ENCODE measurements at regions not wholly inside any gene's neighbourhood (a gene's known extent, or its start where the extent isn't known, plus 50 kb on each side); places are given as distances from the start of the nearest gene placed in this dataset.

- CTCF ChIA-PET: no interaction called here
Observed at GRCh38 chr3:81951106-81951505, 189.7 kb upstream of the GBE1 start.

GRCh38 chr3:81947359-81947758 is 185.9 kb upstream of the GBE1 start:
- no peaks in the 10 kb centered on the region for H3K27me3 ChIP-seq (ENCODE audit: control insufficient read depth, insufficient read depth, low read length)
- ChIA-PET POLR2A (no interaction called here), CTCF (no interaction called here)
- TF ChIP-seq CTCF (IDR thresholded peaks at IDR 0.05; ENCODE audit: insufficient read depth, low read depth, low read length): no peak
- no peak overlapping the region for H3K4me3 ChIP-seq (ENCODE audit: low read depth, low read length)
- H3K36me3 ChIP-seq (ENCODE audit: control insufficient read depth, insufficient read depth, low read length): no peaks in the 10 kb centered on the region
- DNase-seq (ENCODE audit: low read depth): no peak

More at GRCh38 chr3:81951106-81951505, 189.7 kb upstream of the GBE1 start:
- Histone ChIP-seq H3K36me3 (ENCODE audit: control insufficient read depth, insufficient read depth, low read length) (no peaks in the 10 kb centered on the region), H3K27me3 (ENCODE audit: control insufficient read depth, insufficient read depth, low read length) (no peaks in the 10 kb centered on the region), H3K4me3 (ENCODE audit: low read depth, low read length) (no peak overlapping the region)
- TF ChIP-seq CTCF (IDR thresholded peaks at IDR 0.05; ENCODE audit: insufficient read depth, low read depth, low read length): no peak
- no peak for DNase-seq (ENCODE audit: low read depth)
- POLR2A ChIA-PET: no interaction called here

GRCh38 chr3:81938681-81939080 is 177.2 kb upstream of the GBE1 start:
- DNase-seq (ENCODE audit: low read depth): no peak
- ChIA-PET CTCF (interaction anchor here (1.1 kb wide), 1 partner anchor 29 kb away, joined by 3 read pairs; no protein-coding TSS in a partner anchor), POLR2A (no interaction called here)
- no peaks in the 10 kb centered on the region for H3K36me3 ChIP-seq (ENCODE audit: control insufficient read depth, insufficient read depth, low read length)
- H3K4me3 ChIP-seq (ENCODE audit: low read depth, low read length): no peak overlapping the region
- H3K27me3 ChIP-seq (ENCODE audit: control insufficient read depth, insufficient read depth, low read length): no peaks in the 10 kb centered on the region
- no peak for TF ChIP-seq CTCF (IDR thresholded peaks at IDR 0.05; ENCODE audit: insufficient read depth, low read depth, low read length)

- H3K27me3 ChIP-seq (ENCODE audit: control insufficient read depth, insufficient read depth, low read length): no peaks in the 10 kb centered on the region
- TF ChIP-seq CTCF (IDR thresholded peaks at IDR 0.05; ENCODE audit: insufficient read depth, low read depth, low read length): no peak
- ChIA-PET POLR2A (no interaction called here), CTCF (interaction anchor here (0.7 to 1.1 kb wide), 2 partner anchors 10 to 16 kb away, joined by 3 read pairs; no protein-coding TSS in a partner anchor)
- no peaks in the 10 kb centered on the region for H3K36me3 ChIP-seq (ENCODE audit: control insufficient read depth, insufficient read depth, low read length)
- DNase-seq (ENCODE audit: low read depth): no peak
- no peak overlapping the region for H3K4me3 ChIP-seq (ENCODE audit: low read depth, low read length)
Observed at GRCh38 chr3:81936817-81937216, 175.4 kb upstream of the GBE1 start.

GRCh38 chr3:81932681-81933080 is 171.2 kb upstream of the GBE1 start:
- ChIA-PET CTCF (no interaction called here), POLR2A (no interaction called here)
- Histone ChIP-seq H3K4me3 (ENCODE audit: low read depth, low read length) (no peak overlapping the region), H3K27me3 (ENCODE audit: control insufficient read depth, insufficient read depth, low read length) (no peaks in the 10 kb centered on the region), H3K36me3 (ENCODE audit: control insufficient read depth, insufficient read depth, low read length) (no peaks in the 10 kb centered on the region)
- no peak for TF ChIP-seq CTCF (IDR thresholded peaks at IDR 0.05; ENCODE audit: insufficient read depth, low read depth, low read length)
- DNase-seq (ENCODE audit: low read depth): no peak
